H9 (cell line): ENCODE measurements at regions not wholly inside any gene's neighbourhood (a gene's known extent, or its start where the extent isn't known, plus 50 kb on each side); places are given as distances from the start of the nearest gene placed in this dataset.

Source experiments
- DNase-seq: peaks from one replicate; pipeline ENCODE4 v3.0.0-alpha.2; 2017
- H2AFZ ChIP-seq: one replicate; pipeline ENCODE4 v1.6.1; 2013; ENCODE audit warnings: mild to moderate bottlenecking, low read length, control low read depth, moderate library complexity
- H2AK5ac ChIP-seq: 2 replicates; pipeline ENCODE4 v1.6.1; 2013; ENCODE audit warnings: low read length, control low read depth, mixed read lengths; ENCODE audit not compliant: insufficient read length
- H2BK120ac ChIP-seq: one replicate; pipeline ENCODE4 v1.6.1; 2013; ENCODE audit warnings: low read depth, mild to moderate bottlenecking, low read length, control low read depth, inconsistent platforms; ENCODE audit not compliant: poor library complexity, severe bottlenecking
- H2BK12ac ChIP-seq: 2 replicates; pipeline ENCODE4 v1.6.1; 2013; ENCODE audit warnings: low read length, control low read depth, mixed read lengths, low read depth; ENCODE audit not compliant: insufficient read length
- H2BK15ac ChIP-seq: 2 replicates; pipeline ENCODE4 v1.6.1; 2013; ENCODE audit warnings: low read depth, low read length, control low read depth
- H2BK20ac ChIP-seq: one replicate; pipeline ENCODE4 v1.6.1; 2013; ENCODE audit warnings: low read depth, mild to moderate bottlenecking, low read length, control low read depth, inconsistent platforms; ENCODE audit not compliant: poor library complexity, severe bottlenecking
- H2BK5ac ChIP-seq: 2 replicates; pipeline ENCODE4 v1.6.1; 2013; ENCODE audit warnings: low read length, control low read depth, mixed read lengths; ENCODE audit not compliant: insufficient read length
- H3K14ac ChIP-seq: 2 replicates; pipeline ENCODE4 v1.6.1; 2013; ENCODE audit warnings: low read length, control low read depth; ENCODE audit not compliant: insufficient read depth
- H3K18ac ChIP-seq: 2 replicates; pipeline ENCODE4 v1.6.1; 2013; ENCODE audit warnings: low read depth, mild to moderate bottlenecking, mixed read lengths, low read length, control low read depth; ENCODE audit not compliant: insufficient read length
- H3K23ac ChIP-seq: 2 replicates; pipeline ENCODE4 v1.6.1; 2013; ENCODE audit warnings: low read length, control low read depth, mixed read lengths, low read depth; ENCODE audit not compliant: insufficient read length
- H3K23me2 ChIP-seq: 2 replicates; pipeline ENCODE4 v1.6.1; 2013; ENCODE audit warnings: low read depth, mild to moderate bottlenecking, mixed read lengths, low read length, control low read depth; ENCODE audit not compliant: insufficient read length, poor library complexity, severe bottlenecking
- H3K27ac ChIP-seq: 2 replicates; pipeline ENCODE4 v1.5.1; 2013; ENCODE audit warnings: low read length, control low read depth, mixed read lengths, low read depth; ENCODE audit not compliant: insufficient read length
- H3K27me3 ChIP-seq: 2 replicates; pipeline ENCODE4 v1.6.1; 2013; ENCODE audit warnings: low read length, control low read depth, inconsistent platforms; ENCODE audit not compliant: insufficient read depth
- H3K4ac ChIP-seq: 2 replicates; pipeline ENCODE4 v1.6.1; 2013; ENCODE audit warnings: low read depth, mild to moderate bottlenecking, control low read depth, inconsistent platforms, low read length, moderate library complexity
- H3K4me1 ChIP-seq: 2 replicates; pipeline ENCODE4 v1.6.1; 2013; ENCODE audit warnings: low read length, control low read depth, inconsistent platforms; ENCODE audit not compliant: insufficient read depth
- H3K4me2 ChIP-seq: 2 replicates; pipeline ENCODE4 v1.6.1; 2013; ENCODE audit warnings: low read length, control low read depth, mixed read lengths; ENCODE audit not compliant: insufficient read length, insufficient read depth
- H3K56ac ChIP-seq: 2 replicates; pipeline ENCODE4 v1.6.1; 2013; ENCODE audit warnings: low read depth, mild to moderate bottlenecking, mixed read lengths, low read length, control low read depth; ENCODE audit not compliant: insufficient read length
- H3K79me1 ChIP-seq: 2 replicates; pipeline ENCODE4 v1.6.1; 2013; ENCODE audit warnings: low read depth, mild to moderate bottlenecking, moderate library complexity, low read length, control low read depth, inconsistent platforms; ENCODE audit not compliant: insufficient read depth, poor library complexity, severe bottlenecking
- H3K79me2 ChIP-seq: 2 replicates; pipeline ENCODE4 v1.6.1; 2013; ENCODE audit warnings: low read length, control low read depth, inconsistent platforms; ENCODE audit not compliant: insufficient read depth
- H3K9ac ChIP-seq: 2 replicates; pipeline ENCODE4 v1.6.1; 2013; ENCODE audit warnings: low read length, control low read depth, mixed read lengths; ENCODE audit not compliant: insufficient read length; ENCODE audit errors: extremely low read depth
- H3K9me3 ChIP-seq: one replicate; pipeline ENCODE4 v1.6.1; 2013; ENCODE audit warnings: low read depth, low read length, inconsistent platforms; ENCODE audit not compliant: control insufficient read depth
- H3T11ph ChIP-seq: one replicate; pipeline ENCODE4 v1.6.1; 2013; ENCODE audit warnings: mild to moderate bottlenecking, low read length, control low read depth, inconsistent platforms
- H4K20me1 ChIP-seq: one replicate; pipeline ENCODE4 v1.6.1; 2013; ENCODE audit not compliant: control insufficient read depth, insufficient read length, insufficient read depth
- H4K5ac ChIP-seq: 2 replicates; pipeline ENCODE4 v1.6.1; 2013; ENCODE audit warnings: low read depth, mild to moderate bottlenecking, mixed read lengths, low read length, control low read depth; ENCODE audit not compliant: insufficient read length
- H4K8ac ChIP-seq: replicated peaks from 2 replicates; pipeline ENCODE4 v1.6.1; 2013; ENCODE audit warnings: low read length, control low read depth, mixed read lengths, low read depth; ENCODE audit not compliant: insufficient read length
- H4K91ac ChIP-seq: 2 replicates; pipeline ENCODE4 v1.6.1; 2013; ENCODE audit warnings: low read depth, mild to moderate bottlenecking, moderate library complexity, mixed read lengths, low read length, control low read depth; ENCODE audit not compliant: insufficient read length
- H3K27ac Mint-ChIP-seq, 3 experiments: 2 replicates in 2 of 3; 3 replicates in 1 of 3; pipeline ENCODE4 v1.8.0; 2020 to 2021; ENCODE audit warnings: mixed read lengths in 3 of 3, mild to moderate bottlenecking in 1 of 3, moderate library complexity in 1 of 3
- H3K27me3 Mint-ChIP-seq: 2 replicates; pipeline ENCODE4 v1.8.0; 2021; ENCODE audit warnings: low read depth, mild to moderate bottlenecking, moderate library complexity, mixed read lengths
- H3K36me3 Mint-ChIP-seq, 3 experiments: 2 replicates in 2 of 3; 3 replicates in 1 of 3; pipeline ENCODE4 v1.8.0; 2020 to 2021; ENCODE audit warnings: low read depth in 3 of 3, mixed read lengths in 3 of 3; ENCODE audit not compliant: insufficient read depth in 1 of 3
- H3K4me1 Mint-ChIP-seq, 2 experiments: 2 replicates each; pipeline ENCODE4 v1.8.0; 2020; ENCODE audit warnings: mixed read lengths in 2 of 2
- H3K4me3 Mint-ChIP-seq, 2 experiments: 2 replicates in 1 of 2; 3 replicates in 1 of 2; pipeline ENCODE4 v1.8.0; 2020 to 2021; ENCODE audit warnings: mild to moderate bottlenecking in 2 of 2, mixed read lengths in 2 of 2, moderate library complexity in 1 of 2
- H3K9me3 Mint-ChIP-seq, 2 experiments: 2 replicates in 1 of 2; 3 replicates in 1 of 2; pipeline ENCODE4 v1.8.0; 2020; ENCODE audit warnings: mild to moderate bottlenecking in 2 of 2, mixed read lengths in 2 of 2, moderate library complexity in 1 of 2
- WGBS: extraction: QIAGEN DNeasy Blood & Tissue Kit; methylation state at CpG from one replicate; pipeline ENCODE4 v1.1.7; 2013; ENCODE audit warnings: missing lambda C conversion rate, low lambda C conversion rate, mixed read lengths; ENCODE audit not compliant: insufficient read length; ENCODE audit errors: extremely low coverage; 5-methylcytosine and 5-hydroxymethylcytosine counted together
- TF ChIP-seq, protein P1 (sequence below): fragments of 200-600 bp; sonication (generic); conservative IDR thresholded peaks from 3 replicates; pipeline ENCODE4 v1.8.0; 2021; ENCODE audit warnings: antibody characterized with exemption, mild to moderate bottlenecking

DNA sequence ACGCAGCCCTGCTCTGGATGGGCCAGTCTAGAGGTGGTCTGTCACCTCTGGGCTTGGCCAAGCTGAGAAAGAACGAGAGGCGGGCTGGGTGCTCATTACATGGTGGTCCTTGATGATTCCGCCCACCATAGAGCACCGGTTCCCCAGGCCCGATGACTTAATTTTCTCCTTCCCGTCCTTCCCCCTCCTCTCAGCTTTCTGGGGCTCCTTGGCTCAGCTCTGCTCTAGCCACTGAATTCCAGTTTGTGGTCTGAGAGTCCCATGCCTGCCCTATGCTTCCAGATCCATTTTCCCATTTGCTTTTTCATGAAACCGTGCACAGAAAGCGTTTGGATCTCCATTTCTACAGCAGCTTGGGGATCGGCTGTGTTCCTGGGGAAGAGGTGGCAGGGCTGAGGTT is 318.5 kb upstream of the C1orf174 start:
- H2BK5ac ChIP-seq, result no peak overlapping the region
- H3K79me1 ChIP-seq, result no peaks in the 10 kb centered on the region
- no peaks in the 10 kb centered on the region for H4K20me1 ChIP-seq
- Mint-ChIP-seq H3K9me3 (peaks cover 13 to 15% of the 10 kb centered on the region in 2 experiments; a peak in 4 of 5 replicates), H3K36me3 (peaks cover 0 to 3% (median 0%) of the 10 kb centered on the region in 3 experiments; a peak in 1 of 7 replicates), H3K4me3 (no peak overlapping the region), H3K27me3 (peaks cover 27% of the 10 kb centered on the region), H3K4me1 (peaks cover 2 to 3% of the 10 kb centered on the region in 2 experiments), H3K27ac (no peak overlapping the region)
- H2BK15ac ChIP-seq, result no peak overlapping the region
- H4K91ac ChIP-seq, result no peak overlapping the region
- DNase-seq, result no peak
- no peaks in the 10 kb centered on the region for H3K27me3 ChIP-seq
- H3K4me1 ChIP-seq, result no peaks in the 10 kb centered on the region
- H2BK20ac ChIP-seq, result no peak overlapping the region
- no peaks in the 10 kb centered on the region for H3K79me2 ChIP-seq
- H3T11ph ChIP-seq, result no peak overlapping the region
- no peak overlapping the region for H2BK120ac ChIP-seq
- H3K18ac ChIP-seq, result no peak overlapping the region
- H3K23ac ChIP-seq, result no peak overlapping the region
- H4K5ac ChIP-seq, result no peak overlapping the region
- H4K8ac ChIP-seq, result no peak overlapping the region
- H2AK5ac ChIP-seq, result no peak overlapping the region
- H3K14ac ChIP-seq, result no peak overlapping the region
- H3K4me2 ChIP-seq, result no peak overlapping the region
- no peak overlapping the region for H3K9ac ChIP-seq
- TF ChIP-seq, protein P1, sequence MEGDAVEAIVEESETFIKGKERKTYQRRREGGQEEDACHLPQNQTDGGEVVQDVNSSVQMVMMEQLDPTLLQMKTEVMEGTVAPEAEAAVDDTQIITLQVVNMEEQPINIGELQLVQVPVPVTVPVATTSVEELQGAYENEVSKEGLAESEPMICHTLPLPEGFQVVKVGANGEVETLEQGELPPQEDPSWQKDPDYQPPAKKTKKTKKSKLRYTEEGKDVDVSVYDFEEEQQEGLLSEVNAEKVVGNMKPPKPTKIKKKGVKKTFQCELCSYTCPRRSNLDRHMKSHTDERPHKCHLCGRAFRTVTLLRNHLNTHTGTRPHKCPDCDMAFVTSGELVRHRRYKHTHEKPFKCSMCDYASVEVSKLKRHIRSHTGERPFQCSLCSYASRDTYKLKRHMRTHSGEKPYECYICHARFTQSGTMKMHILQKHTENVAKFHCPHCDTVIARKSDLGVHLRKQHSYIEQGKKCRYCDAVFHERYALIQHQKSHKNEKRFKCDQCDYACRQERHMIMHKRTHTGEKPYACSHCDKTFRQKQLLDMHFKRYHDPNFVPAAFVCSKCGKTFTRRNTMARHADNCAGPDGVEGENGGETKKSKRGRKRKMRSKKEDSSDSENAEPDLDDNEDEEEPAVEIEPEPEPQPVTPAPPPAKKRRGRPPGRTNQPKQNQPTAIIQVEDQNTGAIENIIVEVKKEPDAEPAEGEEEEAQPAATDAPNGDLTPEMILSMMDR, result no peak
- H3K4ac ChIP-seq, result no peak overlapping the region
- no peak overlapping the region for H2AFZ ChIP-seq
- no peak overlapping the region for H3K27ac ChIP-seq
- no peaks in the 10 kb centered on the region for H3K9me3 ChIP-seq
- no peak overlapping the region for H2BK12ac ChIP-seq
- no peak overlapping the region for H3K56ac ChIP-seq
- no peaks in the 10 kb centered on the region for H3K23me2 ChIP-seq
- no CpG with 5 or more reads among the region's 10 CpGs for WGBS
